Stomach (tissue), 4 donors: ENCODE measurements at regions not wholly inside any gene's neighbourhood (a gene's known extent, or its start where the extent isn't known, plus 50 kb on each side); places are given as distances from the start of the nearest gene placed in this dataset.

Experiments used
- POLR2A ChIP-seq, 4 donors: fragments of 450-650 bp; IDR thresholded peaks; one replicate each; pipeline ENCODE4 v1.6.1; 2016; ENCODE audit warnings: antibody characterized with exemption in 4 of 4, control low read depth in 2 of 4, mild to moderate bottlenecking in 1 of 4, moderate library complexity in 1 of 4
- POLR2AphosphoS5 ChIP-seq, 3 donors: sonication (generic); formaldehyde crosslinking; IDR thresholded peaks; one replicate each; pipeline ENCODE4 v1.6.1; 2016; ENCODE audit warnings: antibody characterized with exemption in 3 of 3
- TF ChIP-seq, protein P1 (sequence below), 7 experiments: fragments of 450-650 bp in 4 of 7; fragments of 200-600 bp in 3 of 7; sonication (generic) in 3 of 7; IDR thresholded peaks; one replicate each; pipeline ENCODE4 v1.5.1; 2016 to 2019; ENCODE audit warnings: antibody characterized with exemption in 7 of 7, control low read depth in 2 of 7, mild to moderate bottlenecking in 1 of 7

DNA sequence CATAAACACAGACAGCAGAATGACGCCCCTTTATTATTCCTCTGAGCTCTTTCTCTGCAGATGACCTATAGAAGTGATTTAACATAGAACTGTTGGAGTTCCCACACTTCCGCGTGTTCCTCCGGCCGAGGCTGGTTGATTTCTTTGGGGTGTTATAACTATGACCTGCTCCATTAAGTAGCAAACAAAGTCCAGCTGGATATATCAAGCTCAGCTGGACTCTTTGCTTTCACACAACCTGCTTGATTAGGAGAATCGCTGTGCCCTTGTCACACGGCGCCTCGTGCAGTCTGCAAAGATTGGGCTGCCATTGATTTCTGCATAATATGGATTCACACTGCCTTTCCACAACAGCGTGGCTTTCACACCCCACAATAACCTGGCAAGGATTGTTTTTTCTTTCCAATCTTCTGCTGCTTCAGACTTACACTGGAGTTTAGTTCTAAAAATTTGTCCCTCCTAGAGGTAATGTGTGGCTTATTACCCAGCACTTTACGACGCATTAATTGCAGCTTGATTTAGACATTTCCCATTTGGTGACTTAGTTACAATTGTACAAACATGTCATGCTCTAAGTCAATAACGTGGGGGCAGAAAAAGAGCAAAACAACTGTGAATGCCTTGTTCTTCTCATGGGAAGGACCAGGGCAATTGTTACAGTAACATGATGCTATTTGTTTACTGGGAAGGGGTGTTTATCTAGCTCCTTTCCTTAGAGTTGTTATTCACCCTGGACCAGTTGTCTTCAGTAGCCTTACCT lies 485.7 kb downstream of the TXNL1 start:
- TF ChIP-seq, protein P1, sequence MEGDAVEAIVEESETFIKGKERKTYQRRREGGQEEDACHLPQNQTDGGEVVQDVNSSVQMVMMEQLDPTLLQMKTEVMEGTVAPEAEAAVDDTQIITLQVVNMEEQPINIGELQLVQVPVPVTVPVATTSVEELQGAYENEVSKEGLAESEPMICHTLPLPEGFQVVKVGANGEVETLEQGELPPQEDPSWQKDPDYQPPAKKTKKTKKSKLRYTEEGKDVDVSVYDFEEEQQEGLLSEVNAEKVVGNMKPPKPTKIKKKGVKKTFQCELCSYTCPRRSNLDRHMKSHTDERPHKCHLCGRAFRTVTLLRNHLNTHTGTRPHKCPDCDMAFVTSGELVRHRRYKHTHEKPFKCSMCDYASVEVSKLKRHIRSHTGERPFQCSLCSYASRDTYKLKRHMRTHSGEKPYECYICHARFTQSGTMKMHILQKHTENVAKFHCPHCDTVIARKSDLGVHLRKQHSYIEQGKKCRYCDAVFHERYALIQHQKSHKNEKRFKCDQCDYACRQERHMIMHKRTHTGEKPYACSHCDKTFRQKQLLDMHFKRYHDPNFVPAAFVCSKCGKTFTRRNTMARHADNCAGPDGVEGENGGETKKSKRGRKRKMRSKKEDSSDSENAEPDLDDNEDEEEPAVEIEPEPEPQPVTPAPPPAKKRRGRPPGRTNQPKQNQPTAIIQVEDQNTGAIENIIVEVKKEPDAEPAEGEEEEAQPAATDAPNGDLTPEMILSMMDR (IDR thresholded peaks at IDR 0.05) = no peak
- no peak for TF ChIP-seq POLR2A (IDR thresholded peaks at IDR 0.05)
- TF ChIP-seq POLR2AphosphoS5 (IDR thresholded peaks at IDR 0.05) = no peak
